SK-N-SH treated with all-trans-retinoic acid at 6 μM for 48 hours (cell line): ENCODE measurements at regions not wholly inside any gene's neighbourhood (a gene's known extent, or its start where the extent isn't known, plus 50 kb on each side); places are given as distances from the start of the nearest gene placed in this dataset.

Source experiments
- ZFP3 ChIP-seq: fragments of 250-450 bp; sonication (Bioruptor Pico); IDR thresholded peaks from 2 replicates; pipeline ENCODE4 v1.5.0; 2020; ENCODE audit warnings: mild to moderate bottlenecking, moderate library complexity
- TF ChIP-seq, protein P1 (sequence below): fragments of 250-450 bp; sonication (Bioruptor Pico); IDR thresholded peaks from 2 replicates; pipeline ENCODE4 v1.5.1; 2020; ENCODE audit warnings: low read depth, mild to moderate bottlenecking, moderate library complexity
- TF ChIP-seq, protein P2 (sequence below): fragments of 250-450 bp; sonication (Bioruptor Pico); IDR thresholded peaks from 2 replicates; pipeline ENCODE4 v1.5.0; 2020; ENCODE audit warnings: mild to moderate bottlenecking, moderate library complexity
- TF ChIP-seq, protein P3 (sequence below): fragments of 250-450 bp; sonication (Bioruptor Pico); IDR thresholded peaks from 2 replicates; pipeline ENCODE4 v1.8.0; 2020; ENCODE audit warnings: mild to moderate bottlenecking, moderate library complexity, borderline replicate concordance
- TF ChIP-seq, protein P4 (sequence below): fragments of 250-450 bp; sonication (Bioruptor Pico); IDR thresholded peaks from 2 replicates; pipeline ENCODE4 v1.5.1; 2021; ENCODE audit warnings: mild to moderate bottlenecking, moderate library complexity

DNA sequence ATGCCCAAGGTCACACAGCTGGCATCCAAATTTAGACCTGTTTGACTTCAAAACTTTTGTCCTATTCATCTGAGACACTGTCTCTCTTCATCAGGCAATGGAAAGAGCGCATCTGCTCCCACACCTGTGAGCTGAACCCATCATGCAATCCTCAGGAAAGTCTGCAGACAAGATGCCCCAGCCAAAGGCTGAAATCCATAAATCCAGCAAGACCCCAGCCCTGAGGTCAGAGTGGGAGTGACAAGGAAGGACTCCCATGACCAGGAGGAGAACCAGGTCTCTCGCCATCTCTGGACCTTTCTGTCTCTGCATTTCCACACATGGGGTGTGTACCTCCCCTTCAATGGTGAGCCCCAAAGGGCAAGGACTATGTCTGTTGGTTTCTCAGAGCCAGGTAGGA, 83.6 kb upstream of the HMGXB4 start:
- TF ChIP-seq, protein P1, sequence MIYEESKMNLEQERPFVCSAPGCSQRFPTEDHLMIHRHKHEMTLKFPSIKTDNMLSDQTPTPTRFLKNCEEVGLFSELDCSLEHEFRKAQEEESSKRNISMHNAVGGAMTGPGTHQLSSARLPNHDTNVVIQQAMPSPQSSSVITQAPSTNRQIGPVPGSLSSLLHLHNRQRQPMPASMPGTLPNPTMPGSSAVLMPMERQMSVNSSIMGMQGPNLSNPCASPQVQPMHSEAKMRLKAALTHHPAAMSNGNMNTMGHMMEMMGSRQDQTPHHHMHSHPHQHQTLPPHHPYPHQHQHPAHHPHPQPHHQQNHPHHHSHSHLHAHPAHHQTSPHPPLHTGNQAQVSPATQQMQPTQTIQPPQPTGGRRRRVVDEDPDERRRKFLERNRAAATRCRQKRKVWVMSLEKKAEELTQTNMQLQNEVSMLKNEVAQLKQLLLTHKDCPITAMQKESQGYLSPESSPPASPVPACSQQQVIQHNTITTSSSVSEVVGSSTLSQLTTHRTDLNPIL (CRISPR knock-in tag) = no peak
- TF ChIP-seq, protein P2, sequence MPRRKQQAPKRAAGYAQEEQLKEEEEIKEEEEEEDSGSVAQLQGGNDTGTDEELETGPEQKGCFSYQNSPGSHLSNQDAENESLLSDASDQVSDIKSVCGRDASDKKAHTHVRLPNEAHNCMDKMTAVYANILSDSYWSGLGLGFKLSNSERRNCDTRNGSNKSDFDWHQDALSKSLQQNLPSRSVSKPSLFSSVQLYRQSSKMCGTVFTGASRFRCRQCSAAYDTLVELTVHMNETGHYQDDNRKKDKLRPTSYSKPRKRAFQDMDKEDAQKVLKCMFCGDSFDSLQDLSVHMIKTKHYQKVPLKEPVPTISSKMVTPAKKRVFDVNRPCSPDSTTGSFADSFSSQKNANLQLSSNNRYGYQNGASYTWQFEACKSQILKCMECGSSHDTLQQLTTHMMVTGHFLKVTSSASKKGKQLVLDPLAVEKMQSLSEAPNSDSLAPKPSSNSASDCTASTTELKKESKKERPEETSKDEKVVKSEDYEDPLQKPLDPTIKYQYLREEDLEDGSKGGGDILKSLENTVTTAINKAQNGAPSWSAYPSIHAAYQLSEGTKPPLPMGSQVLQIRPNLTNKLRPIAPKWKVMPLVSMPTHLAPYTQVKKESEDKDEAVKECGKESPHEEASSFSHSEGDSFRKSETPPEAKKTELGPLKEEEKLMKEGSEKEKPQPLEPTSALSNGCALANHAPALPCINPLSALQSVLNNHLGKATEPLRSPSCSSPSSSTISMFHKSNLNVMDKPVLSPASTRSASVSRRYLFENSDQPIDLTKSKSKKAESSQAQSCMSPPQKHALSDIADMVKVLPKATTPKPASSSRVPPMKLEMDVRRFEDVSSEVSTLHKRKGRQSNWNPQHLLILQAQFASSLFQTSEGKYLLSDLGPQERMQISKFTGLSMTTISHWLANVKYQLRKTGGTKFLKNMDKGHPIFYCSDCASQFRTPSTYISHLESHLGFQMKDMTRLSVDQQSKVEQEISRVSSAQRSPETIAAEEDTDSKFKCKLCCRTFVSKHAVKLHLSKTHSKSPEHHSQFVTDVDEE (CRISPR knock-in tag) = no peak
- TF ChIP-seq, protein P3, sequence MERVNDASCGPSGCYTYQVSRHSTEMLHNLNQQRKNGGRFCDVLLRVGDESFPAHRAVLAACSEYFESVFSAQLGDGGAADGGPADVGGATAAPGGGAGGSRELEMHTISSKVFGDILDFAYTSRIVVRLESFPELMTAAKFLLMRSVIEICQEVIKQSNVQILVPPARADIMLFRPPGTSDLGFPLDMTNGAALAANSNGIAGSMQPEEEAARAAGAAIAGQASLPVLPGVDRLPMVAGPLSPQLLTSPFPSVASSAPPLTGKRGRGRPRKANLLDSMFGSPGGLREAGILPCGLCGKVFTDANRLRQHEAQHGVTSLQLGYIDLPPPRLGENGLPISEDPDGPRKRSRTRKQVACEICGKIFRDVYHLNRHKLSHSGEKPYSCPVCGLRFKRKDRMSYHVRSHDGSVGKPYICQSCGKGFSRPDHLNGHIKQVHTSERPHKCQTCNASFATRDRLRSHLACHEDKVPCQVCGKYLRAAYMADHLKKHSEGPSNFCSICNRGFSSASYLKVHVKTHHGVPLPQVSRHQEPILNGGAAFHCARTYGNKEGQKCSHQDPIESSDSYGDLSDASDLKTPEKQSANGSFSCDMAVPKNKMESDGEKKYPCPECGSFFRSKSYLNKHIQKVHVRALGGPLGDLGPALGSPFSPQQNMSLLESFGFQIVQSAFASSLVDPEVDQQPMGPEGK (CRISPR knock-in tag) = no peak
- TF ChIP-seq, protein P4, sequence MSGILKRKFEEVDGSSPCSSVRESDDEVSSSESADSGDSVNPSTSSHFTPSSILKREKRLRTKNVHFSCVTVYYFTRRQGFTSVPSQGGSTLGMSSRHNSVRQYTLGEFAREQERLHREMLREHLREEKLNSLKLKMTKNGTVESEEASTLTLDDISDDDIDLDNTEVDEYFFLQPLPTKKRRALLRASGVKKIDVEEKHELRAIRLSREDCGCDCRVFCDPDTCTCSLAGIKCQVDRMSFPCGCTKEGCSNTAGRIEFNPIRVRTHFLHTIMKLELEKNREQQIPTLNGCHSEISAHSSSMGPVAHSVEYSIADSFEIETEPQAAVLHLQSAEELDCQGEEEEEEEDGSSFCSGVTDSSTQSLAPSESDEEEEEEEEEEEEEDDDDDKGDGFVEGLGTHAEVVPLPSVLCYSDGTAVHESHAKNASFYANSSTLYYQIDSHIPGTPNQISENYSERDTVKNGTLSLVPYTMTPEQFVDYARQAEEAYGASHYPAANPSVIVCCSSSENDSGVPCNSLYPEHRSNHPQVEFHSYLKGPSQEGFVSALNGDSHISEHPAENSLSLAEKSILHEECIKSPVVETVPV = no peak
- no peak for TF ChIP-seq ZFP3
